ENCODE measurements at regions not wholly inside any gene's neighbourhood (a gene's known extent, or its start where the extent isn't known, plus 50 kb on each side); places are given as distances from the start of the nearest gene placed in this dataset.

GRCh38 chr1:232328486-232329102, 301.3 kb downstream of the SIPA1L2 start:
- no peaks in the 10 kb centered on the region for H3K36me3 ChIP-seq
- peaks cover 0 to 4% (median 0%) of the 10 kb centered on the region in 8 donors for H3K9me3 ChIP-seq
- no peak for DNase-seq
- WGBS, 5 donors: 53 to 66% (median 60%) methylated on average over 4 of the region's 4 CpGs
- H3K4me1 ChIP-seq: peaks cover 0 to 3% (median 0%) of the 10 kb centered on the region in 6 donors
- intact Hi-C loops (cut with DNase I; ENCODE audit: low total_unique reads): no loop called here
- H3K27ac ChIP-seq: no peak overlapping the region
- H3K4me3 ChIP-seq: no peak overlapping the region
- H3K27me3 ChIP-seq (replicated peaks in 1 of 7): peaks cover 0 to 2% (median 0%) of the 10 kb centered on the region in 7 donors
- TF ChIP-seq POLR2A (IDR thresholded peaks at IDR 0.05): no peak
- no peak for TF ChIP-seq POLR2AphosphoS5 (IDR thresholded peaks at IDR 0.05)
- no peak for TF ChIP-seq CTCF (IDR thresholded peaks at IDR 0.05 in 8 of 11, conservative IDR thresholded peaks at IDR 0.05 in 3 of 11)

GRCh38 chr1:232327899-232328298, 302.0 kb downstream of the SIPA1L2 start:
- H3K4me3 ChIP-seq: no peak overlapping the region
- H3K27ac ChIP-seq: no peak overlapping the region
- TF ChIP-seq POLR2A (IDR thresholded peaks at IDR 0.05) (no peak), POLR2AphosphoS5 (IDR thresholded peaks at IDR 0.05) (no peak), CTCF (IDR thresholded peaks at IDR 0.05 in 8 of 11, conservative IDR thresholded peaks at IDR 0.05 in 3 of 11) (no peak)
- 74 to 98% (median 89%) methylated on average over 3 to 5 of the region's 5 CpGs for WGBS, 5 donors
- H3K9me3 ChIP-seq: peaks cover 0 to 4% (median 0%) of the 10 kb centered on the region in 8 donors
- no peak for DNase-seq
- H3K27me3 ChIP-seq (replicated peaks in 1 of 7): no peaks in the 10 kb centered on the region
- intact Hi-C loops (cut with DNase I; ENCODE audit: low total_unique reads): no loop called here
- H3K4me1 ChIP-seq: peaks cover 0 to 3% (median 0%) of the 10 kb centered on the region in 6 donors
- H3K36me3 ChIP-seq: no peaks in the 10 kb centered on the region

- intact Hi-C loops (cut with DNase I; ENCODE audit: low total_unique reads): no loop called here
These were observed 302.7 kb downstream of the SIPA1L2 start for GRCh38 chr1:232327269-232327668.

More at GRCh38 chr1:232327269-232327668, 302.7 kb downstream of the SIPA1L2 start:
- H3K4me3 ChIP-seq: no peak overlapping the region
- H3K36me3 ChIP-seq: no peaks in the 10 kb centered on the region
- no peak overlapping the region for H3K27ac ChIP-seq
- H3K4me1 ChIP-seq: peaks cover 0 to 3% (median 0%) of the 10 kb centered on the region in 6 donors
- no peak for DNase-seq
- no peak for TF ChIP-seq CTCF (IDR thresholded peaks at IDR 0.05 in 8 of 11, conservative IDR thresholded peaks at IDR 0.05 in 3 of 11)
- no peak for TF ChIP-seq POLR2A (IDR thresholded peaks at IDR 0.05)
- no peak for TF ChIP-seq POLR2AphosphoS5 (IDR thresholded peaks at IDR 0.05)
- peaks cover 0 to 4% (median 0%) of the 10 kb centered on the region in 8 donors for H3K9me3 ChIP-seq
- H3K27me3 ChIP-seq (replicated peaks in 1 of 7): no peaks in the 10 kb centered on the region
